IMR-90 (cell line): ENCODE measurements at regions not wholly inside any gene's neighbourhood (a gene's known extent, or its start where the extent isn't known, plus 50 kb on each side); places are given as distances from the start of the nearest gene placed in this dataset.

Source experiments
- BHLHE40 ChIP-seq: fragments of 150-350 bp; IDR thresholded peaks from 2 replicates; pipeline ENCODE4 v1.6.1; 2016; ENCODE audit warnings: mild to moderate bottlenecking, low read depth, low read length
- FOS ChIP-seq: fragments of 150-350 bp; IDR thresholded peaks from 2 replicates; pipeline ENCODE4 v1.6.1; 2016; ENCODE audit warnings: low read depth, low read length
- MAFK ChIP-seq: IDR thresholded peaks from 2 replicates; pipeline ENCODE4 v1.6.1; 2012; ENCODE audit warnings: low read depth, low read length, improper control_type of control experiment
- MXI1 ChIP-seq: IDR thresholded peaks from 2 replicates; pipeline ENCODE4 v1.6.1; 2012; ENCODE audit warnings: low read depth, mild to moderate bottlenecking, low read length, moderate library complexity, borderline replicate concordance
- NFE2L2 ChIP-seq: fragments of 150-350 bp; IDR thresholded peaks from 2 replicates; pipeline ENCODE4 v1.6.1; 2016; ENCODE audit warnings: low read depth, mild to moderate bottlenecking, low read length
- POLR2A ChIP-seq: IDR thresholded peaks from 2 replicates; pipeline ENCODE4 v1.6.1; 2012; ENCODE audit warnings: mild to moderate bottlenecking, low read depth, low read length
- RAD21 ChIP-seq: IDR thresholded peaks from 2 replicates; pipeline ENCODE4 v1.6.1; 2012; ENCODE audit warnings: low read length, improper control_type of control experiment
- RCOR1 ChIP-seq: IDR thresholded peaks from 2 replicates; pipeline ENCODE4 v1.6.1; 2012; ENCODE audit warnings: mild to moderate bottlenecking, low read length, improper control_type of control experiment; ENCODE audit not compliant: insufficient replicate concordance
- RFX5 ChIP-seq: IDR thresholded peaks from 2 replicates; pipeline ENCODE4 v1.8.0; 2012; ENCODE audit warnings: low read depth, mild to moderate bottlenecking, low read length, moderate library complexity
- SMC3 ChIP-seq: fragments of 150-350 bp; IDR thresholded peaks from 2 replicates; pipeline ENCODE4 v1.6.1; 2016; ENCODE audit warnings: low read depth, mild to moderate bottlenecking, antibody characterized with exemption, low read length, moderate library complexity
- TF ChIP-seq, protein P1 (sequence below): conservative IDR thresholded peaks from 2 replicates; pipeline ENCODE4 v1.5.1; 2012; ENCODE audit warnings: mild to moderate bottlenecking, low read depth, low read length, improper control_type of control experiment
- TF ChIP-seq, protein P2 (sequence below): fragments of 150-350 bp; IDR thresholded peaks from 2 replicates; pipeline ENCODE4 v1.6.1; 2017; ENCODE audit warnings: mild to moderate bottlenecking, antibody characterized with exemption, low read length, low read depth

- TF ChIP-seq, protein P1, sequence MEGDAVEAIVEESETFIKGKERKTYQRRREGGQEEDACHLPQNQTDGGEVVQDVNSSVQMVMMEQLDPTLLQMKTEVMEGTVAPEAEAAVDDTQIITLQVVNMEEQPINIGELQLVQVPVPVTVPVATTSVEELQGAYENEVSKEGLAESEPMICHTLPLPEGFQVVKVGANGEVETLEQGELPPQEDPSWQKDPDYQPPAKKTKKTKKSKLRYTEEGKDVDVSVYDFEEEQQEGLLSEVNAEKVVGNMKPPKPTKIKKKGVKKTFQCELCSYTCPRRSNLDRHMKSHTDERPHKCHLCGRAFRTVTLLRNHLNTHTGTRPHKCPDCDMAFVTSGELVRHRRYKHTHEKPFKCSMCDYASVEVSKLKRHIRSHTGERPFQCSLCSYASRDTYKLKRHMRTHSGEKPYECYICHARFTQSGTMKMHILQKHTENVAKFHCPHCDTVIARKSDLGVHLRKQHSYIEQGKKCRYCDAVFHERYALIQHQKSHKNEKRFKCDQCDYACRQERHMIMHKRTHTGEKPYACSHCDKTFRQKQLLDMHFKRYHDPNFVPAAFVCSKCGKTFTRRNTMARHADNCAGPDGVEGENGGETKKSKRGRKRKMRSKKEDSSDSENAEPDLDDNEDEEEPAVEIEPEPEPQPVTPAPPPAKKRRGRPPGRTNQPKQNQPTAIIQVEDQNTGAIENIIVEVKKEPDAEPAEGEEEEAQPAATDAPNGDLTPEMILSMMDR: no peak
- no peak for TF ChIP-seq MXI1
- no peak for TF ChIP-seq FOS
- TF ChIP-seq RAD21: no peak
- no peak for TF ChIP-seq NFE2L2
- no peak for TF ChIP-seq MAFK
- TF ChIP-seq POLR2A: no peak
- no peak for TF ChIP-seq RFX5
- no peak for TF ChIP-seq RCOR1
- TF ChIP-seq, protein P2, sequence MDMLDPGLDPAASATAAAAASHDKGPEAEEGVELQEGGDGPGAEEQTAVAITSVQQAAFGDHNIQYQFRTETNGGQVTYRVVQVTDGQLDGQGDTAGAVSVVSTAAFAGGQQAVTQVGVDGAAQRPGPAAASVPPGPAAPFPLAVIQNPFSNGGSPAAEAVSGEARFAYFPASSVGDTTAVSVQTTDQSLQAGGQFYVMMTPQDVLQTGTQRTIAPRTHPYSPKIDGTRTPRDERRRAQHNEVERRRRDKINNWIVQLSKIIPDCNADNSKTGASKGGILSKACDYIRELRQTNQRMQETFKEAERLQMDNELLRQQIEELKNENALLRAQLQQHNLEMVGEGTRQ: no peak
- TF ChIP-seq BHLHE40: no peak
- no peak for TF ChIP-seq SMC3
These were observed 313.0 kb upstream of the GRID2 start for GRCh38 chr4:91990726-91991125.
